ENCODE measurements at regions not wholly inside any gene's neighbourhood (a gene's known extent, or its start where the extent isn't known, plus 50 kb on each side); places are given as distances from the start of the nearest gene placed in this dataset.

- TF ChIP-seq POLR2A (IDR thresholded peaks at IDR 0.05; ENCODE audit: low read depth, low read length) (no peak), SPI1 (IDR thresholded peaks at IDR 0.05; ENCODE audit: low read depth, low read length) (no peak), TAF1 (IDR thresholded peaks at IDR 0.05; ENCODE audit: low read depth, low read length) (no peak), POLR2AphosphoS5 (IDR thresholded peaks at IDR 0.05; ENCODE audit: low read depth, low read length) (no peak)
Measured at GRCh38 chr12:59999291-59999690, 403.5 kb downstream of the SLC16A7 start.
